Ovary (tissue), 3 donors: ENCODE measurements at regions not wholly inside any gene's neighbourhood (a gene's known extent, or its start where the extent isn't known, plus 50 kb on each side); places are given as distances from the start of the nearest gene placed in this dataset.

Source experiments
- CTCF ChIP-seq, 3 donors: fragments of 450-650 bp in 2 of 3; fragments of 200-600 bp in 1 of 3; IDR thresholded peaks; one replicate each; pipeline versions ENCODE4 v1.5.1 to v1.8.0; 2016 to 2022; ENCODE audit warnings: antibody characterized with exemption in 3 of 3, mild to moderate bottlenecking in 1 of 3
- EP300 ChIP-seq: sonication (generic); formaldehyde crosslinking; IDR thresholded peaks from one replicate; pipeline ENCODE4 v1.6.1; 2017; ENCODE audit warnings: antibody characterized with exemption
- donor health status: DM: no; HTN: no; CAD: no.

- TF ChIP-seq CTCF (IDR thresholded peaks at IDR 0.05) = no peak
- TF ChIP-seq EP300 = no peak
Measured at GRCh38 chr2:176461098-176461808, 192.0 kb downstream of the MTX2 start.
